WTC11 (cell line): ENCODE measurements at regions not wholly inside any gene's neighbourhood (a gene's known extent, or its start where the extent isn't known, plus 50 kb on each side); places are given as distances from the start of the nearest gene placed in this dataset.

Source experiments
- ARID4B ChIP-seq: sonication (generic); formaldehyde crosslinking; IDR thresholded peaks from 2 replicates; pipeline ENCODE4 v1.8.0; 2023; ENCODE audit warnings: missing genetic modification reagents, mild to moderate bottlenecking, borderline replicate concordance
- CREB1 ChIP-seq: sonication (generic); formaldehyde crosslinking; IDR thresholded peaks from 2 replicates; pipeline ENCODE4 v1.8.0; 2023; ENCODE audit warnings: mild to moderate bottlenecking, missing genetic modification reagents
- ELF4 ChIP-seq: sonication (generic); formaldehyde crosslinking; IDR thresholded peaks from 2 replicates; pipeline ENCODE4 v1.8.1; 2022; ENCODE audit warnings: low read depth, mild to moderate bottlenecking, moderate library complexity, missing genetic modification reagents
- FOXP4 ChIP-seq: sonication (generic); formaldehyde crosslinking; IDR thresholded peaks from 2 replicates; pipeline ENCODE4 v1.8.0; 2022; ENCODE audit warnings: mild to moderate bottlenecking, missing genetic modification reagents
- GABPB1 ChIP-seq: sonication (generic); formaldehyde crosslinking; IDR thresholded peaks from 2 replicates; pipeline ENCODE4 v1.8.1; 2023; ENCODE audit warnings: mild to moderate bottlenecking, missing genetic modification reagents
- KAT7 ChIP-seq: sonication (generic); formaldehyde crosslinking; IDR thresholded peaks from 2 replicates; pipeline ENCODE4 v1.8.1; 2023; ENCODE audit warnings: missing genetic modification reagents, mild to moderate bottlenecking, borderline replicate concordance
- MXD4 ChIP-seq: fragments of 250-450 bp; sonication (Bioruptor Pico); IDR thresholded peaks from 2 replicates; pipeline ENCODE4 v1.8.0; 2021; ENCODE audit warnings: mild to moderate bottlenecking, moderate library complexity, borderline replicate concordance
- RORB ChIP-seq: fragments of 250-450 bp; sonication (Bioruptor Pico); IDR thresholded peaks from 2 replicates; pipeline ENCODE4 v1.9.0; 2021; ENCODE audit warnings: mild to moderate bottlenecking
- ZBTB43 ChIP-seq: sonication (generic); formaldehyde crosslinking; IDR thresholded peaks from 2 replicates; pipeline ENCODE4 v1.8.1; 2023; ENCODE audit warnings: mild to moderate bottlenecking, missing genetic modification reagents
- ZMAT4 ChIP-seq: fragments of 250-450 bp; sonication (Bioruptor Pico); IDR thresholded peaks from 2 replicates; pipeline ENCODE4 v1.9.0; 2021; ENCODE audit warnings: mild to moderate bottlenecking
- ZNF425 ChIP-seq: fragments of 250-450 bp; sonication (Bioruptor Pico); conservative IDR thresholded peaks from 2 replicates; pipeline ENCODE4 v1.9.0; 2021; ENCODE audit warnings: mild to moderate bottlenecking
- ZNF512 ChIP-seq: sonication (generic); formaldehyde crosslinking; IDR thresholded peaks from 2 replicates; pipeline ENCODE4 v1.8.1; 2022; ENCODE audit warnings: missing genetic modification reagents, borderline replicate concordance
- TF ChIP-seq, protein P1 (sequence below): sonication (generic); formaldehyde crosslinking; IDR thresholded peaks from 2 replicates; pipeline ENCODE4 v1.8.1; 2022; ENCODE audit warnings: low read depth, missing genetic modification reagents, borderline replicate concordance

- TF ChIP-seq ARID4B (CRISPR knock-in tag) (no peak), ZNF512 (CRISPR knock-in tag) (no peak), ELF4 (CRISPR knock-in tag) (no peak), MXD4 (CRISPR knock-in tag) (no peak), GABPB1 (no peak), CREB1 (CRISPR knock-in tag) (no peak), ZMAT4 (no peak), FOXP4 (CRISPR knock-in tag) (no peak), KAT7 (CRISPR knock-in tag) (no peak), ZBTB43 (CRISPR knock-in tag) (no peak), RORB (CRISPR knock-in tag) (no peak), ZNF425 (no peak)
- TF ChIP-seq, protein P1, sequence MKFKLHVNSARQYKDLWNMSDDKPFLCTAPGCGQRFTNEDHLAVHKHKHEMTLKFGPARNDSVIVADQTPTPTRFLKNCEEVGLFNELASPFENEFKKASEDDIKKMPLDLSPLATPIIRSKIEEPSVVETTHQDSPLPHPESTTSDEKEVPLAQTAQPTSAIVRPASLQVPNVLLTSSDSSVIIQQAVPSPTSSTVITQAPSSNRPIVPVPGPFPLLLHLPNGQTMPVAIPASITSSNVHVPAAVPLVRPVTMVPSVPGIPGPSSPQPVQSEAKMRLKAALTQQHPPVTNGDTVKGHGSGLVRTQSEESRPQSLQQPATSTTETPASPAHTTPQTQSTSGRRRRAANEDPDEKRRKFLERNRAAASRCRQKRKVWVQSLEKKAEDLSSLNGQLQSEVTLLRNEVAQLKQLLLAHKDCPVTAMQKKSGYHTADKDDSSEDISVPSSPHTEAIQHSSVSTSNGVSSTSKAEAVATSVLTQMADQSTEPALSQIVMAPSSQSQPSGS (CRISPR knock-in tag) = no peak
- TF ChIP-seq, all 79 proteins: peak for 0
Measured at GRCh38 chr6:16849280-16849987, 88.2 kb upstream of the ATXN1 start (continued).
